Right lobe of liver (tissue), 6 donors: ENCODE measurements at regions not wholly inside any gene's neighbourhood (a gene's known extent, or its start where the extent isn't known, plus 50 kb on each side); places are given as distances from the start of the nearest gene placed in this dataset.
A peak's percentile ranks its signal among the peaks of the same experiment; 100 is the strongest.
"Not testable (repeated sequence)": the region's sequence is repeated elsewhere in the genome, so short reads cannot be mapped to it uniquely, and the experiment has no call there.

Experiments
- ATAC-seq, 4 donors: fragments of 200-7000 bp; cut with Tn5 transposase; one replicate each; pipeline ENCODE4 v1.9.1; 2020; ENCODE audit warnings: mild to moderate bottlenecking in 4 of 4, moderate library complexity in 4 of 4
- DNase-seq, 3 donors: peaks; one replicate each; pipeline ENCODE4 v3.0.0-alpha.2; 2020
- H3K27ac ChIP-seq, 3 donors: fragments of 200-600 bp; one replicate each; pipeline ENCODE4 v1.8.0; 2022
- H3K27me3 ChIP-seq, 2 donors: fragments of 200-600 bp; one replicate each; pipeline ENCODE4 v1.8.0; 2022
- H3K36me3 ChIP-seq, 4 donors: fragments of 200-600 bp; sonication (generic) in 1 of 4; one replicate each; pipeline versions ENCODE4 v1.5.1 to v1.8.0; 2017 to 2022; ENCODE audit warnings: control low read depth in 1 of 4
- H3K4me1 ChIP-seq, 4 donors: fragments of 200-600 bp; sonication (generic) in 1 of 4; one replicate each; pipeline versions ENCODE4 v1.5.1 to v1.8.0; 2017 to 2022; ENCODE audit warnings: control low read depth in 1 of 4
- H3K4me3 ChIP-seq, 3 donors: fragments of 200-600 bp; one replicate each; pipeline ENCODE4 v1.8.0; 2022
- H3K9me3 ChIP-seq, 4 donors: fragments of 200-600 bp; sonication (generic) in 1 of 4; one replicate each; pipeline versions ENCODE4 v1.5.1 to v1.8.0; 2017 to 2022; ENCODE audit warnings: control low read depth in 1 of 4
- CTCF ChIP-seq, 4 donors: fragments of 200-600 bp in 3 of 4; fragments of 450-650 bp in 1 of 4; IDR thresholded peaks; one replicate each; pipeline versions ENCODE4 v1.5.1 to v1.8.0; 2016 to 2022; ENCODE audit warnings: antibody characterized with exemption in 4 of 4, mild to moderate bottlenecking in 2 of 4
- POLR2A ChIP-seq: fragments of 450-650 bp; IDR thresholded peaks from one replicate; pipeline ENCODE4 v1.6.1; 2017; ENCODE audit warnings: antibody characterized with exemption, mild to moderate bottlenecking
- WGBS: methylation state at CpG from one replicate; pipeline ENCODE4 v1.1.6; 2018; ENCODE audit warnings: low coverage, low lambda C conversion rate; ENCODE audit not compliant: insufficient coverage; ENCODE audit errors: missing lambda C conversion rate; 5-methylcytosine and 5-hydroxymethylcytosine counted together
- intact Hi-C, 2 donors: fragments of 100-400 bp; cut with DNase I; formaldehyde crosslinking; loops; one replicate each; pipeline versions ENCODE4 v1.11.2 to v1.14.1; 2022
- donor health status: DM: no; HTN: yes; CAD: no.
- donor health status: DM: no; HTN: no; CAD: no.
- donor health status: DM: no; HTN: no; CAD: no.
- donor health status: DM: no; HTN: yes; CAD: no.
- donor health status: DM: no; HTN: yes; CAD: no.

- DNase-seq: no peak
- H3K27ac ChIP-seq: no peak overlapping the region
- WGBS: 65% methylated on average over 2 of the region's 2 CpGs
- no peaks in the 10 kb centered on the region for H3K36me3 ChIP-seq
- intact Hi-C loops: no loop called here
- no peak for TF ChIP-seq POLR2A
- no peak for TF ChIP-seq CTCF (IDR thresholded peaks at IDR 0.05)
- H3K4me3 ChIP-seq: no peak overlapping the region
- no peaks in the 10 kb centered on the region for H3K4me1 ChIP-seq
- no peaks in the 10 kb centered on the region for H3K27me3 ChIP-seq
- ATAC-seq: no peak
- H3K9me3 ChIP-seq: no peaks in the 10 kb centered on the region
Observed at GRCh38 chr7:80999771-81000170, 80.9 kb upstream of the SEMA3C start.

GRCh38 chr7:80999100-80999499 is 80.2 kb upstream of the SEMA3C start:
- H3K36me3 ChIP-seq: no peaks in the 10 kb centered on the region
- DNase-seq (no peak), ATAC-seq (no peak)
- H3K27ac ChIP-seq: no peak overlapping the region
- no peaks in the 10 kb centered on the region for H3K9me3 ChIP-seq
- no peak for TF ChIP-seq POLR2A
- TF ChIP-seq CTCF (IDR thresholded peaks at IDR 0.05): no peak
- intact Hi-C loops: no loop called here
- 44% methylated on average over 3 of the region's 3 CpGs for WGBS
- H3K4me3 ChIP-seq: no peak overlapping the region
- H3K27me3 ChIP-seq: no peaks in the 10 kb centered on the region
- H3K4me1 ChIP-seq: no peaks in the 10 kb centered on the region

GRCh38 chr7:80997841-80998240 is 79.0 kb upstream of the SEMA3C start:
- no peak overlapping the region for H3K4me3 ChIP-seq
- H3K4me1 ChIP-seq: no peaks in the 10 kb centered on the region
- H3K27ac ChIP-seq: no peak overlapping the region
- 66% methylated on average over 7 of the region's 7 CpGs for WGBS
- no peaks in the 10 kb centered on the region for H3K27me3 ChIP-seq
- intact Hi-C loops: no loop called here
- TF ChIP-seq POLR2A (no peak), CTCF (IDR thresholded peaks at IDR 0.05) (no peak)
- H3K36me3 ChIP-seq: no peaks in the 10 kb centered on the region
- no peaks in the 10 kb centered on the region for H3K9me3 ChIP-seq
- DNase-seq: no peak
- no peak for ATAC-seq

- H3K9me3 ChIP-seq, H3K27me3 ChIP-seq, H3K27ac ChIP-seq, DNase-seq, H3K36me3 ChIP-seq, H3K4me1 ChIP-seq, H3K4me3 ChIP-seq, intact Hi-C loops, ATAC-seq: not testable (repeated sequence)
- WGBS: 71% methylated on average over 2 of the region's 2 CpGs
Observed at GRCh38 chr7:80996236-80996635, 77.4 kb upstream of the SEMA3C start.

- no peak for TF ChIP-seq CTCF (IDR thresholded peaks at IDR 0.05)
- no peak for TF ChIP-seq POLR2A
- Histone ChIP-seq H3K36me3 (no peaks in the 10 kb centered on the region), H3K27ac (no peak overlapping the region), H3K4me3 (no peak overlapping the region), H3K4me1 (no peaks in the 10 kb centered on the region), H3K9me3 (no peaks in the 10 kb centered on the region), H3K27me3 (no peaks in the 10 kb centered on the region)
- no peak for DNase-seq
- 13% methylated on average over 4 of the region's 5 CpGs for WGBS
- intact Hi-C loops: no loop called here
- peak; percentile 69 to 88 (median 81) for ATAC-seq
Observed at GRCh38 chr7:80991654-80992053, 72.8 kb upstream of the SEMA3C start.
